ENCODE measurements at regions not wholly inside any gene's neighbourhood (a gene's known extent, or its start where the extent isn't known, plus 50 kb on each side); places are given as distances from the start of the nearest gene placed in this dataset.
A peak's percentile ranks its signal among the peaks of the same experiment; 100 is the strongest.
"Not testable (repeated sequence)": the region's sequence is repeated elsewhere in the genome, so short reads cannot be mapped to it uniquely, and the experiment has no call there.

GRCh38 chr3:137116619-137117018 is 158.8 kb downstream of the IL20RB start:
- no peak for DNase-seq

- no peak for DNase-seq
Observed at GRCh38 chr3:137121704-137122314, 164.0 kb downstream of the IL20RB start.

GRCh38 chr3:137131081-137131480 is 173.3 kb downstream of the IL20RB start:
- no peak for DNase-seq

GRCh38 chr3:137134431-137134830 is 176.6 kb downstream of the IL20RB start:
- DNase-seq: no peak

GRCh38 chr3:137148406-137148805 is 190.6 kb downstream of the IL20RB start:
- DNase-seq: no peak

GRCh38 chr3:137148917-137149316 is 191.1 kb downstream of the IL20RB start:
- DNase-seq: no peak

- DNase-seq: no peak
Observed at GRCh38 chr3:137150825-137151224, 193.0 kb downstream of the IL20RB start.

GRCh38 chr3:137153046-137153445 is 195.3 kb downstream of the IL20RB start:
- DNase-seq: not testable (repeated sequence)

GRCh38 chr3:137163241-137163871 is 205.6 kb downstream of the IL20RB start:
- DNase-seq: peak; percentile 41

GRCh38 chr3:137163958-137164357 is 206.2 kb downstream of the IL20RB start:
- DNase-seq: no peak

- no peak for DNase-seq
Observed at GRCh38 chr3:137165117-137165806, 207.5 kb downstream of the IL20RB start.

GRCh38 chr3:137171834-137172603 is 214.2 kb downstream of the IL20RB start:
- DNase-seq: no peak

GRCh38 chr3:137172728-137173127 is 214.9 kb downstream of the IL20RB start:
- DNase-seq: no peak

- DNase-seq: no peak
Observed at GRCh38 chr3:137174514-137174913, 216.7 kb downstream of the IL20RB start.

- DNase-seq: no peak
Observed at GRCh38 chr3:137180220-137180619, 222.4 kb downstream of the IL20RB start.

GRCh38 chr3:137191133-137191923 is 233.5 kb downstream of the IL20RB start:
- no peak for DNase-seq

- peak; percentile 7 for DNase-seq
Observed at GRCh38 chr3:137191951-137192350, 234.2 kb downstream of the IL20RB start.

- DNase-seq: no peak
Observed at GRCh38 chr3:137194301-137194700, 236.5 kb downstream of the IL20RB start.

- not testable (repeated sequence) for DNase-seq
Observed at GRCh38 chr3:137198374-137198773, 240.6 kb downstream of the IL20RB start.

- DNase-seq: no peak
Observed at GRCh38 chr3:137199678-137200077, 241.9 kb downstream of the IL20RB start.

- no peak for DNase-seq
Observed at GRCh38 chr3:137201066-137201465, 243.3 kb downstream of the IL20RB start.

- DNase-seq: no peak
Observed at GRCh38 chr3:137202941-137203340, 245.2 kb downstream of the IL20RB start.
